Caco-2 (cell line): ENCODE measurements at regions not wholly inside any gene's neighbourhood (a gene's known extent, or its start where the extent isn't known, plus 50 kb on each side); places are given as distances from the start of the nearest gene placed in this dataset.

Source experiments
- BruUV-seq: library from RNA; stranded (reverse); fragments of 400-500 nt; replicated peaks from 2 replicates; lab custom pipeline; 2021; lab: Mats Ljungman, UMichigan
- CTCF ChIA-PET: fragments of 300-600 bp; sonication (Branson Sonifier 250); formaldehyde crosslinking; loops from one replicate; lab custom pipeline; 2022; ENCODE audit warnings: antibody characterized with exemption; lab: Charles Lee
- POLR2A ChIA-PET: fragments of 300-600 bp; sonication (Branson Sonifier 250); formaldehyde crosslinking; loops from one replicate; lab custom pipeline; 2022; ENCODE audit warnings: antibody characterized with exemption; lab: Charles Lee
- DNase-seq, 2 experiments: peaks; one replicate each; pipeline versions ENCODE4 v3.0.0 to v3.0.0-alpha.2; 2020 to 2022
- H3K27me3 ChIP-seq: replicated peaks from 2 replicates; pipeline ENCODE4 v1.6.0; 2011; ENCODE audit warnings: low read length; ENCODE audit not compliant: control insufficient read depth, insufficient read depth
- H3K36me3 ChIP-seq: 2 replicates; pipeline ENCODE4 v1.5.1; 2011; ENCODE audit warnings: low read length; ENCODE audit not compliant: control insufficient read depth, insufficient read depth
- H3K4me1 ChIP-seq: fragments of 250-450 bp; sonication (Bioruptor Pico); 2 replicates; pipeline ENCODE4 v1.5.1; 2020; ENCODE audit warnings: mild to moderate bottlenecking
- H3K4me3 ChIP-seq: 2 replicates; pipeline ENCODE4 v1.5.1; 2011; ENCODE audit warnings: low read depth, mild to moderate bottlenecking, control low read depth, low read length
- H3K9me3 ChIP-seq: fragments of 250-450 bp; sonication (Bioruptor Pico); 2 replicates; pipeline ENCODE4 v1.5.1; 2020; ENCODE audit warnings: mild to moderate bottlenecking, moderate library complexity
- H3K27ac Mint-ChIP-seq: one replicate; pipeline ENCODE4 v1.8.0; 2022; ENCODE audit warnings: mixed read lengths; ENCODE audit not compliant: unreplicated experiment
- H3K27me3 Mint-ChIP-seq: one replicate; pipeline ENCODE4 v1.8.0; 2022; ENCODE audit warnings: mixed read lengths; ENCODE audit not compliant: insufficient read depth, unreplicated experiment
- H3K36me3 Mint-ChIP-seq: one replicate; pipeline ENCODE4 v1.8.0; 2022; ENCODE audit warnings: mild to moderate bottlenecking, mixed read lengths; ENCODE audit not compliant: insufficient read depth, unreplicated experiment
- H3K4me1 Mint-ChIP-seq: one replicate; pipeline ENCODE4 v1.8.0; 2022; ENCODE audit warnings: low read depth, mixed read lengths; ENCODE audit not compliant: unreplicated experiment
- H3K4me3 Mint-ChIP-seq: one replicate; pipeline ENCODE4 v1.8.0; 2022; ENCODE audit warnings: mild to moderate bottlenecking, moderate library complexity, mixed read lengths; ENCODE audit not compliant: unreplicated experiment
- H3K9me3 Mint-ChIP-seq: one replicate; pipeline ENCODE4 v1.8.0; 2022; ENCODE audit warnings: mixed read lengths; ENCODE audit not compliant: unreplicated experiment
- CTCF ChIP-seq, 2 experiments: fragments of 200-600 bp in 1 of 2; IDR thresholded peaks; 1 replicate in 1 of 2; 2 replicates in 1 of 2; pipeline versions ENCODE4 v1.5.1 to v1.8.0; 2011 to 2022; ENCODE audit warnings: antibody characterized with exemption in 1 of 2, control low read depth in 1 of 2, inconsistent platforms in 1 of 2, low read depth in 1 of 2, low read length in 1 of 2, mild to moderate bottlenecking in 1 of 2, moderate library complexity in 1 of 2; ENCODE audit not compliant: insufficient read depth in 1 of 2, severe bottlenecking in 1 of 2, unreplicated experiment in 1 of 2
- intact Hi-C: fragments of 100-400 bp; cut with micrococcal nuclease; formaldehyde crosslinking; loops from one replicate; pipeline ENCODE4 v1.10.0; 2022; ENCODE audit not compliant: unreplicated experiment

- Histone ChIP-seq H3K27me3 (no peaks in the 10 kb centered on the region), H3K4me3 (no peak overlapping the region), H3K4me1 (no peaks in the 10 kb centered on the region), H3K9me3 (no peaks in the 10 kb centered on the region), H3K36me3 (no peaks in the 10 kb centered on the region)
- H3K4me3 Mint-ChIP-seq, result no peak overlapping the region
- H3K4me1 Mint-ChIP-seq, result no peaks in the 10 kb centered on the region
- ChIA-PET CTCF (no interaction called here), POLR2A (no interaction called here)
- DNase-seq, result no peak
- peaks cover 14% of the 10 kb centered on the region for H3K27me3 Mint-ChIP-seq
- H3K27ac Mint-ChIP-seq, result no peak overlapping the region
- intact Hi-C loops, result no loop called here
- BruUV-seq, result no TSS peak
- no peaks in the 10 kb centered on the region for H3K9me3 Mint-ChIP-seq
- no peaks in the 10 kb centered on the region for H3K36me3 Mint-ChIP-seq
- no peak for TF ChIP-seq CTCF (IDR thresholded peaks at IDR 0.05; ENCODE audit: insufficient read depth in 1 of 2, low read depth in 1 of 2, low read length in 1 of 2, severe bottlenecking in 1 of 2, unreplicated experiment in 1 of 2)
These were observed 66.1 kb downstream of the FZD1 start for GRCh38 chr7:91330191-91330808.

- no peak overlapping the region for H3K4me3 Mint-ChIP-seq
- CTCF ChIA-PET, result no interaction called here
These were observed 66.6 kb downstream of the FZD1 start for GRCh38 chr7:91330866-91331265.

GRCh38 chr7:91336106-91336505 lies 71.9 kb downstream of the FZD1 start:
- H3K27me3 ChIP-seq, result no peaks in the 10 kb centered on the region
- H3K4me1 ChIP-seq, result no peaks in the 10 kb centered on the region
- no peaks in the 10 kb centered on the region for H3K36me3 ChIP-seq
- intact Hi-C loops, result no loop called here
- no peak overlapping the region for H3K27ac Mint-ChIP-seq
- ChIA-PET POLR2A (no interaction called here), CTCF (no interaction called here)
- TF ChIP-seq CTCF (IDR thresholded peaks at IDR 0.05; ENCODE audit: insufficient read depth in 1 of 2, low read depth in 1 of 2, low read length in 1 of 2, severe bottlenecking in 1 of 2, unreplicated experiment in 1 of 2), result no peak
- no peaks in the 10 kb centered on the region for H3K9me3 ChIP-seq
- no peaks in the 10 kb centered on the region for H3K4me1 Mint-ChIP-seq
- H3K4me3 ChIP-seq, result no peak overlapping the region
- no TSS peak for BruUV-seq
- no peak overlapping the region for H3K4me3 Mint-ChIP-seq
- DNase-seq, result no peak
- no peaks in the 10 kb centered on the region for H3K36me3 Mint-ChIP-seq
- H3K9me3 Mint-ChIP-seq, result no peaks in the 10 kb centered on the region
- peaks cover 9% of the 10 kb centered on the region for H3K27me3 Mint-ChIP-seq

More at GRCh38 chr7:91330866-91331265, 66.6 kb downstream of the FZD1 start:
- Mint-ChIP-seq H3K27ac (no peak overlapping the region), H3K36me3 (no peaks in the 10 kb centered on the region), H3K4me1 (no peaks in the 10 kb centered on the region), H3K27me3 (peaks cover 11% of the 10 kb centered on the region), H3K9me3 (no peaks in the 10 kb centered on the region)
- no peak for DNase-seq
- Histone ChIP-seq H3K27me3 (no peaks in the 10 kb centered on the region), H3K4me3 (no peak overlapping the region), H3K9me3 (no peaks in the 10 kb centered on the region), H3K4me1 (no peaks in the 10 kb centered on the region), H3K36me3 (no peaks in the 10 kb centered on the region)
- TF ChIP-seq CTCF (IDR thresholded peaks at IDR 0.05; ENCODE audit: insufficient read depth in 1 of 2, low read depth in 1 of 2, low read length in 1 of 2, severe bottlenecking in 1 of 2, unreplicated experiment in 1 of 2), result no peak
- intact Hi-C loops, result no loop called here
- POLR2A ChIA-PET, result no interaction called here
- no TSS peak for BruUV-seq
